Central memory CD8-positive, alpha-beta T cell (primary cell): ENCODE measurements at regions not wholly inside any gene's neighbourhood (a gene's known extent, or its start where the extent isn't known, plus 50 kb on each side); places are given as distances from the start of the nearest gene placed in this dataset.
A peak's percentile ranks its signal among the peaks of the same experiment; 100 is the strongest.
"Not testable (repeated sequence)": the region's sequence is repeated elsewhere in the genome, so short reads cannot be mapped to it uniquely, and the experiment has no call there.

Source experiments
- ATAC-seq: fragments of 150-1000 bp; cut with Tn5 transposase; replicated peaks from 2 replicates; pipeline ENCODE4 v1.10.0; 2022; ENCODE audit warnings: mild to moderate bottlenecking, moderate FRiP score, moderate number of reproducible peaks; ENCODE audit not compliant: poor library complexity, severe bottlenecking; ENCODE audit errors: extremely low read depth
- DNase-seq, 2 donors: peaks; one replicate each; pipeline ENCODE4 v3.0.0; 2021; ENCODE audit warnings: low spot score in 2 of 2
- H3K27ac Mint-ChIP-seq: one replicate; pipeline ENCODE4 v1.8.0; 2022; ENCODE audit warnings: low read depth, mild to moderate bottlenecking, moderate library complexity, mixed read lengths
- H3K27me3 Mint-ChIP-seq: one replicate; pipeline ENCODE4 v1.8.0; 2022; ENCODE audit warnings: mixed read lengths
- H3K36me3 Mint-ChIP-seq: one replicate; pipeline ENCODE4 v1.8.0; 2022; ENCODE audit warnings: mild to moderate bottlenecking, moderate library complexity, mixed read lengths; ENCODE audit not compliant: insufficient read depth
- H3K4me1 Mint-ChIP-seq: one replicate; pipeline ENCODE4 v1.8.0; 2022; ENCODE audit warnings: mixed read lengths
- H3K4me3 Mint-ChIP-seq: one replicate; pipeline ENCODE4 v1.8.0; 2022; ENCODE audit warnings: mild to moderate bottlenecking, moderate library complexity, mixed read lengths
- H3K9me3 Mint-ChIP-seq: one replicate; pipeline ENCODE4 v1.8.0; 2022; ENCODE audit warnings: mixed read lengths

- DNase-seq (no peak), ATAC-seq (no peak)
- no peak overlapping the region for H3K27ac Mint-ChIP-seq
- no peaks in the 10 kb centered on the region for H3K36me3 Mint-ChIP-seq
- peaks cover 82% of the 10 kb centered on the region for H3K27me3 Mint-ChIP-seq
- no peaks in the 10 kb centered on the region for H3K9me3 Mint-ChIP-seq
- peaks cover 5% of the 10 kb centered on the region for H3K4me1 Mint-ChIP-seq
- H3K4me3 Mint-ChIP-seq: no peak overlapping the region
These were observed 85.9 kb upstream of the C2CD4B start for GRCh38 chr15:62250978-62251377.

DNA sequence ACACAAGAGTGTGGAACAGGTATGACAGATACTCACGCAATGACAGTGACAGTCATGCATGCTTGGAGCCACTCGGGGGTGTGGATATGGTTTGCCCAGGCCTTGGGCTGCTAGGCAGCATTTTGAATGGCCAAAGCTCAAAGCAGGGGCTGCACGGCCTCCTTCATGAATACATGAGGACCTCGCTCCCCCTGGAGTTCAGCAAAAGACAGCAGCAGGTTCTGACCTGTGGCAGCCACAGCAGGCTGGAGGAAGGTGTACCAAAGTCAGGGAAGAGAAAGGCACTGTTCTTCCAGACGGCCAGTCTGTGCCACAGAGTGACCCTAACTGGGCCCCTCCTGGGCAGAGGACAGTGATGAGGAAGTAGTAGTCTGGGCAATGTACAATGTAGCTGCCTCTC is 88.2 kb upstream of the C2CD4B start:
- Mint-ChIP-seq H3K4me3 (no peak overlapping the region), H3K27me3 (peaks cover 60% of the 10 kb centered on the region), H3K9me3 (no peaks in the 10 kb centered on the region), H3K4me1 (peaks cover 5% of the 10 kb centered on the region), H3K36me3 (no peaks in the 10 kb centered on the region), H3K27ac (no peak overlapping the region)
- ATAC-seq (no peak), DNase-seq (no peak)

GRCh38 chr15:62254137-62254934 is 89.3 kb upstream of the C2CD4B start:
- peaks cover 5% of the 10 kb centered on the region for H3K4me1 Mint-ChIP-seq
- ATAC-seq: no peak
- H3K27ac Mint-ChIP-seq: no peak overlapping the region
- H3K4me3 Mint-ChIP-seq: no peak overlapping the region
- peaks cover 60% of the 10 kb centered on the region for H3K27me3 Mint-ChIP-seq
- H3K9me3 Mint-ChIP-seq: no peaks in the 10 kb centered on the region
- H3K36me3 Mint-ChIP-seq: no peaks in the 10 kb centered on the region
- peak in 1 of 2 donors; percentile 35 for DNase-seq

DNA sequence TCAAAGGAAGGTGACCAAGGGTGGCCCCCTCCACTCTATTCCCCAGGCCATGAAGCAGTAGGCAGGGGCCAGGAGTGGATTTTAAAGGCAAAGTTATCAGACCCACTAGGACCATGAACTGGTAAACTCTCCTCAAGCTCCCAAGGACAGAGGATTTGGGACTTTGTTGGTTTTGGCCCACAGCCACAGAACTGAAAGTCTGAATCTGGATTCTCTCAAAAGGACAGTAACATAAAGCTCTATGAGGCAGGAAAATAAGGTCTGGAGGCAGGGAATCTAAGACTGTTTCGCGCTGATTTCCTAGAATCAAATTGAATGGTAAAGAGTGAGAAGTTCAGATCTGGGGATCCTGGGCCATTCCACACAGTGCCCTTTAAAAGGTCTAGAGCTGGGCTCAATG is 91.3 kb upstream of the C2CD4B start:
- peaks cover 47% of the 10 kb centered on the region for H3K27me3 Mint-ChIP-seq
- not testable (repeated sequence) for H3K4me3 Mint-ChIP-seq, ATAC-seq, H3K27ac Mint-ChIP-seq, DNase-seq, H3K36me3 Mint-ChIP-seq, H3K4me1 Mint-ChIP-seq, H3K9me3 Mint-ChIP-seq

DNA sequence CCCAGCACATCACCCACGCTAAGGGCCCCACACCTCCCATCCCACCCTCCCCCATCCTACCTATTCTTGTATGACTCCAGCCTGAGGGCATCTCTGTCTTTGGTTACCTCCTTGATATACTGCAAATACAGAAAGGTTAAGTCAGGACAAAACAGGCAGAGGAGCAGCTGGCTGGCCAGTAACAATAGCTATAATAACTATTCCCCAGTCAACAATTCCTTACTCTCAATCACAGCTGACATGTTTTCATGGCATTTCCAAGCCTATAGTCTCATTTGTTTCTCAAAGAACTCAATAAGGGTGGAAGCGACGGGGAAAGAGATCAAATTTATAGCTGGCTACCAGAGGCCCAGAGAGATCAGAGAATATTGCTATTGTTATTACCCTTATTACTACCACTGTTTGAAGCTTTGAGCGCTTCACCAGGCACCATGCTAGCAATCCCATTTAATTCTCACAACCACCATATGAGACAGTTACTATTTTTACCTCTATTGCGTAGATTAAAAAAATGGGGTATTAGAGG is 93.0 kb upstream of the C2CD4B start:
- no peak for ATAC-seq
- Mint-ChIP-seq H3K27me3 (peaks cover 34% of the 10 kb centered on the region), H3K36me3 (no peaks in the 10 kb centered on the region), H3K9me3 (peaks cover 5% of the 10 kb centered on the region), H3K4me3 (no peak overlapping the region), H3K27ac (no peak overlapping the region), H3K4me1 (peaks cover 5% of the 10 kb centered on the region)
- DNase-seq: no peak

- H3K27ac Mint-ChIP-seq: no peak overlapping the region
- peaks cover 15% of the 10 kb centered on the region for H3K27me3 Mint-ChIP-seq
- no peak for DNase-seq
- no peaks in the 10 kb centered on the region for H3K4me1 Mint-ChIP-seq
- peaks cover 5% of the 10 kb centered on the region for H3K9me3 Mint-ChIP-seq
- no peaks in the 10 kb centered on the region for H3K36me3 Mint-ChIP-seq
- no peak for ATAC-seq
- H3K4me3 Mint-ChIP-seq: no peak overlapping the region
These were observed 97.3 kb upstream of the C2CD4B start for GRCh38 chr15:62262305-62262941.

GRCh38 chr15:62264196-62264595 is 99.1 kb upstream of the C2CD4B start:
- H3K4me3 Mint-ChIP-seq: no peak overlapping the region
- no peaks in the 10 kb centered on the region for H3K4me1 Mint-ChIP-seq
- peaks cover 11% of the 10 kb centered on the region for H3K9me3 Mint-ChIP-seq
- H3K27ac Mint-ChIP-seq: no peak overlapping the region
- ATAC-seq: no peak
- peaks cover 17% of the 10 kb centered on the region for H3K27me3 Mint-ChIP-seq
- no peak for DNase-seq
- no peaks in the 10 kb centered on the region for H3K36me3 Mint-ChIP-seq

DNA sequence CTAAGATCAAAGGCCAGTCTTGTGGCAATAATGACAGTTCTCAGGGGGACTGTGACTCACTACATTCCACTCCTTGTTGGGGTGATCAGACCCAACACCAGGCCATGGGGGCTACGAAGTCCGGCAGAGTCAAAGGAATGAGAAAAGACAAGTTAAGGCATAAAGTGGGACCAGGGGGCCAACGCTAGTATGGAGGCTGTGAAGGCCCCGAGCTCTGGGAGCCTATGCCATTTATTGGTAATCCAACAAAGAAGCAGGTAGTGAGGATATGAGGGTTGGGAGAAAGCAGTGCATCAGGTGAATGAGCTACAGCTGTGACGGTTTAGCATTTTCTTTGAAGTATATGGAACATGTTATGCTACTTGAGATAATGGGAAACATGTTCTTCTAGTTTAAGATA is 104.4 kb upstream of the C2CD4B start:
- H3K4me3 Mint-ChIP-seq: no peak overlapping the region
- peaks cover 11% of the 10 kb centered on the region for H3K9me3 Mint-ChIP-seq
- H3K36me3 Mint-ChIP-seq: peaks cover 1% of the 10 kb centered on the region
- no peak for ATAC-seq
- no peaks in the 10 kb centered on the region for H3K4me1 Mint-ChIP-seq
- peaks cover 9% of the 10 kb centered on the region for H3K27me3 Mint-ChIP-seq
- DNase-seq: no peak
- H3K27ac Mint-ChIP-seq: no peak overlapping the region

- H3K9me3 Mint-ChIP-seq: peaks cover 11% of the 10 kb centered on the region
- H3K4me3 Mint-ChIP-seq: no peak overlapping the region
- no peak overlapping the region for H3K27ac Mint-ChIP-seq
- H3K36me3 Mint-ChIP-seq: peaks cover 1% of the 10 kb centered on the region
- ATAC-seq (no peak), DNase-seq (no peak)
- H3K4me1 Mint-ChIP-seq: no peaks in the 10 kb centered on the region
- peaks cover 9% of the 10 kb centered on the region for H3K27me3 Mint-ChIP-seq
These were observed 105.3 kb upstream of the C2CD4B start for GRCh38 chr15:62270216-62270921.

DNA sequence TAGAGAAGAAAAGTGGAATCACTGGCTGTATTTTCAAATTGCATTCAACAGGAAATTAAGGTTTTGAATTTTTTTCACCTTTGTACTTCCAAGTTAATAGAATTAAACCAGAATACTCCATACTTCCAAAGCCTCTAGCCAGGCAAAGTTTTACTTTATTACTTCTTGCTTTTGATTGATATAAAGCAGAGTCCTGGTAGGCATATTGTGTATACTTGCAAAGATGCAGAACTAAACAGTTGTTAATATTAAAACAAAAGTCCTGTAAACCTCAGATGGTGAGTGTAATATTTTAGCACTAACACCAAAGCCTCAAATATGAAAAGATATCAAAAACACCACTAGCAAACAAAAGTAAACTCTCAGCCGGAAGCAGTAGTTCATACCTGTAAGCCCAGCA is 107.2 kb upstream of the C2CD4B start:
- H3K27me3 Mint-ChIP-seq: peaks cover 22% of the 10 kb centered on the region
- H3K36me3 Mint-ChIP-seq: peaks cover 1% of the 10 kb centered on the region
- no peaks in the 10 kb centered on the region for H3K4me1 Mint-ChIP-seq
- no peak overlapping the region for H3K4me3 Mint-ChIP-seq
- ATAC-seq (no peak), DNase-seq (no peak)
- peaks cover 11% of the 10 kb centered on the region for H3K9me3 Mint-ChIP-seq
- H3K27ac Mint-ChIP-seq: no peak overlapping the region

- Mint-ChIP-seq H3K36me3 (peaks cover 1% of the 10 kb centered on the region), H3K4me1 (no peaks in the 10 kb centered on the region), H3K27me3 (peaks cover 55% of the 10 kb centered on the region), H3K4me3 (no peak overlapping the region), H3K9me3 (no peaks in the 10 kb centered on the region), H3K27ac (no peak overlapping the region)
- ATAC-seq (no peak), DNase-seq (no peak)
These were observed 110.7 kb upstream of the C2CD4B start for GRCh38 chr15:62275831-62276230.

- no peaks in the 10 kb centered on the region for H3K9me3 Mint-ChIP-seq
- H3K27me3 Mint-ChIP-seq: peaks cover 66% of the 10 kb centered on the region
- H3K36me3 Mint-ChIP-seq: no peaks in the 10 kb centered on the region
- no peak for DNase-seq
- no peak for ATAC-seq
- no peaks in the 10 kb centered on the region for H3K4me1 Mint-ChIP-seq
- no peak overlapping the region for H3K4me3 Mint-ChIP-seq
- H3K27ac Mint-ChIP-seq: no peak overlapping the region
These were observed 112.8 kb upstream of the C2CD4B start for GRCh38 chr15:62277816-62278394.
